Mesenchymal stem cell (in vitro differentiated cells and primary cell): ENCODE measurements at regions not wholly inside any gene's neighbourhood (a gene's known extent, or its start where the extent isn't known, plus 50 kb on each side); places are given as distances from the start of the nearest gene placed in this dataset.

Experiments used
- DNase-seq: peaks from one replicate; pipeline ENCODE4 v3.0.0-alpha.2; 2013
- H2AFZ ChIP-seq: one replicate; pipeline ENCODE4 v1.6.1; 2013; ENCODE audit warnings: low read depth, mild to moderate bottlenecking, control low read depth, inconsistent platforms, low read length, moderate library complexity
- H2AK5ac ChIP-seq: 2 replicates; pipeline ENCODE4 v1.6.1; 2013; ENCODE audit warnings: low read length, moderate library complexity, mild to moderate bottlenecking, inconsistent platforms; ENCODE audit not compliant: severe bottlenecking
- H2BK120ac ChIP-seq: one replicate; pipeline ENCODE4 v1.6.1; 2013; ENCODE audit warnings: low read depth, mild to moderate bottlenecking, inconsistent platforms, low read length, moderate library complexity
- H2BK12ac ChIP-seq, 2 experiments: one replicate each; pipeline ENCODE4 v1.6.1; 2013; ENCODE audit warnings: inconsistent platforms in 2 of 2, low read length in 2 of 2, mild to moderate bottlenecking in 2 of 2, moderate library complexity in 2 of 2, control low read depth in 1 of 2
- H2BK15ac ChIP-seq: one replicate; pipeline ENCODE4 v1.6.1; 2013; ENCODE audit warnings: mild to moderate bottlenecking, low read depth, inconsistent platforms; ENCODE audit not compliant: poor library complexity, severe bottlenecking
- H2BK5ac ChIP-seq: 2 replicates; pipeline ENCODE4 v1.6.1; 2013; ENCODE audit warnings: low read depth, mild to moderate bottlenecking, low read length, control low read depth, inconsistent platforms; ENCODE audit not compliant: poor library complexity, severe bottlenecking
- H3K14ac ChIP-seq, 2 experiments: one replicate each; pipeline ENCODE4 v1.6.1; 2013; ENCODE audit warnings: inconsistent platforms in 2 of 2, low read length in 2 of 2, control low read depth in 1 of 2, mild to moderate bottlenecking in 1 of 2, moderate library complexity in 1 of 2
- H3K18ac ChIP-seq, 2 experiments: one replicate each; pipeline ENCODE4 v1.6.1; 2013; ENCODE audit warnings: inconsistent platforms in 2 of 2, low read length in 2 of 2, control low read depth in 1 of 2, low read depth in 1 of 2, mild to moderate bottlenecking in 1 of 2
- H3K23ac ChIP-seq, 2 experiments: one replicate each; pipeline ENCODE4 v1.6.1; 2013; ENCODE audit warnings: inconsistent platforms in 2 of 2, low read length in 2 of 2, mild to moderate bottlenecking in 2 of 2, moderate library complexity in 2 of 2, control low read depth in 1 of 2
- H3K27ac ChIP-seq: 2 replicates; pipeline ENCODE4 v1.5.1; 2013; ENCODE audit warnings: mild to moderate bottlenecking, moderate library complexity, low read length, control low read depth, inconsistent platforms; ENCODE audit not compliant: poor library complexity, severe bottlenecking
- H3K27me3 ChIP-seq, 2 experiments: 2 replicates each; pipeline versions ENCODE4 v1.6.1 to v1.7.0; 2013; ENCODE audit warnings: low read length in 2 of 2, mild to moderate bottlenecking in 2 of 2, moderate library complexity in 2 of 2, control low read depth in 1 of 2, inconsistent platforms in 1 of 2; ENCODE audit not compliant: control insufficient read depth in 1 of 2, insufficient read depth in 1 of 2
- H3K36me3 ChIP-seq, 2 experiments: 2 replicates each; pipeline versions ENCODE4 v1.6.1 to v1.7.0; 2013; ENCODE audit warnings: low read length in 2 of 2, control low read depth in 1 of 2, inconsistent platforms in 1 of 2, low read depth in 1 of 2, mild to moderate bottlenecking in 1 of 2; ENCODE audit not compliant: insufficient read depth in 2 of 2, control insufficient read depth in 1 of 2
- H3K4ac ChIP-seq, 2 experiments: one replicate each; pipeline ENCODE4 v1.6.1; 2013; ENCODE audit warnings: inconsistent platforms in 2 of 2, low read length in 2 of 2, mild to moderate bottlenecking in 2 of 2, moderate library complexity in 2 of 2, control low read depth in 1 of 2, low read depth in 1 of 2
- H3K4me1 ChIP-seq: 2 replicates; pipeline ENCODE4 v1.6.1; 2013; ENCODE audit warnings: low read depth, low read length, control low read depth; ENCODE audit not compliant: control insufficient read depth, insufficient read depth
- H3K4me2 ChIP-seq: 2 replicates; pipeline ENCODE4 v1.6.1; 2013; ENCODE audit warnings: low read length, mild to moderate bottlenecking, inconsistent platforms; ENCODE audit not compliant: poor library complexity, severe bottlenecking
- H3K4me3 ChIP-seq, 2 experiments: 2 replicates each; pipeline versions ENCODE4 v1.5.1 to v1.7.0; 2013; ENCODE audit warnings: low read length in 2 of 2, mild to moderate bottlenecking in 2 of 2, control low read depth in 1 of 2, low read depth in 1 of 2; ENCODE audit not compliant: insufficient read depth in 1 of 2
- H3K79me1 ChIP-seq: replicated peaks from 2 replicates; pipeline ENCODE4 v1.6.1; 2013; ENCODE audit warnings: mild to moderate bottlenecking, control low read depth, low read length, inconsistent platforms; ENCODE audit not compliant: poor library complexity, severe bottlenecking
- H3K9ac ChIP-seq: 2 replicates; pipeline ENCODE4 v1.7.0; 2013; ENCODE audit warnings: mild to moderate bottlenecking, low read length, moderate library complexity
- H3K9me3 ChIP-seq: 2 replicates; pipeline ENCODE4 v1.7.0; 2013; ENCODE audit warnings: mild to moderate bottlenecking, low read length; ENCODE audit not compliant: control insufficient read depth
- H4K8ac ChIP-seq: one replicate; pipeline ENCODE4 v1.6.1; 2013; ENCODE audit warnings: inconsistent platforms, mild to moderate bottlenecking, low read length, moderate library complexity
- H4K91ac ChIP-seq: one replicate; pipeline ENCODE4 v1.6.1; 2013; ENCODE audit warnings: mild to moderate bottlenecking, low read length, inconsistent platforms
- WGBS: methylation state at CpG from one replicate; pipeline ENCODE4 v1.1.7; 2013; ENCODE audit warnings: mixed read lengths; 5-methylcytosine and 5-hydroxymethylcytosine counted together

DNA sequence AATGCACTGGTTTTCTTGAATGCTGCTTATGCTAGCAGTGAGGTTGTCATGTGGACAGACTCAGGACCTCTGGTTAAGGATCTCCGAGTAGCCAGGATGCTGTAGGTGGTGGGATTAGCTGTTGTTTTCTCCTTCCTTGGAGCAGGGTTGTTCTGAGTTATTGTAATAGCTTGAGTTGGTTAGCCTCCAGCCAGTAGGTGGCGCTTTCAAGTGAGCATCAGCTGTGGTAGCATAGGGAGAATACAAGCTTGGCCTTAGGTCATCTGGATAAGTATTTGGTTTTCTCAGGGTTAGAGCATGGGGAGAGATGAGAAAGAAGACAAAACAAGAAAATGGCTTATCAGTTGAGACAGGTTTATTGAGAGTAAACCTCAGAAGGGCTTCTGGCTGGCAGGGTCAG, 299.7 kb upstream of the FBXO33 start:
- H2AK5ac ChIP-seq, result no peak overlapping the region
- H3K4me3 ChIP-seq, result no peak overlapping the region
- H3K23ac ChIP-seq, result no peak overlapping the region
- no peak overlapping the region for H4K8ac ChIP-seq
- H2BK12ac ChIP-seq, result no peak overlapping the region
- H3K4me2 ChIP-seq, result no peak overlapping the region
- no peak overlapping the region for H2BK120ac ChIP-seq
- no peak overlapping the region for H3K14ac ChIP-seq
- no peak overlapping the region for H3K18ac ChIP-seq
- no peak overlapping the region for H4K91ac ChIP-seq
- no peaks in the 10 kb centered on the region for H3K27me3 ChIP-seq
- H2BK5ac ChIP-seq, result no peak overlapping the region
- no peaks in the 10 kb centered on the region for H3K4me1 ChIP-seq
- H3K79me1 ChIP-seq, result no peaks in the 10 kb centered on the region
- peaks cover 4% of the 10 kb centered on the region for H3K9me3 ChIP-seq
- WGBS, result 87% methylated on average over 2 of the region's 2 CpGs
- H3K27ac ChIP-seq, result no peak overlapping the region
- DNase-seq, result no peak
- no peak overlapping the region for H3K4ac ChIP-seq
- H3K9ac ChIP-seq, result no peak overlapping the region
- no peaks in the 10 kb centered on the region for H3K36me3 ChIP-seq
- H2AFZ ChIP-seq, result no peak overlapping the region
- H2BK15ac ChIP-seq, result no peak overlapping the region

DNA sequence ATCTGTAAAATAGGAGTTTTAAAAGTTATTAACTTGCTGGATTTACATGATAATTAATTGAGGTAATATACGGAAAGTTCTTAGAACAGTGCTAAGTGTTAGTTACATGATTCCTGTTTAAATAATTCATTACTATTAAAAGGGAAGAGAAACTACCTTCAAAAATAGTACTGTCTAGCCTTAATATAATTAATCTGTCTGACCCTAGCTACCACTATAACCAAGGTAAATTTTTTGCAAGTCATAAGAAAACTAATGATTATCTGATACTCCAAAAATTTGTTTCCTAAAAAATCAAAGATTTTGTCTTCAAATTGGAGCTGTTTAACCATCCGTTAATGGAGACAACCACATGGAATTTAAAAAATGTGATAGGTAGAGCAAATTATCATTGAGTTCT, 294.3 kb upstream of the FBXO33 start:
- no peak overlapping the region for H2BK120ac ChIP-seq
- no peak overlapping the region for H2BK15ac ChIP-seq
- no peak for DNase-seq
- no peaks in the 10 kb centered on the region for H3K9me3 ChIP-seq
- no CpG with 5 or more reads among the region's 2 CpGs for WGBS
- H3K4me2 ChIP-seq, result no peak overlapping the region
- no peak overlapping the region for H3K23ac ChIP-seq
- no peak overlapping the region for H4K91ac ChIP-seq
- H3K27me3 ChIP-seq, result no peaks in the 10 kb centered on the region
- no peaks in the 10 kb centered on the region for H3K79me1 ChIP-seq
- H2AK5ac ChIP-seq, result no peak overlapping the region
- H3K4me3 ChIP-seq, result no peak overlapping the region
- H3K27ac ChIP-seq, result no peak overlapping the region
- H3K36me3 ChIP-seq, result no peaks in the 10 kb centered on the region
- H3K14ac ChIP-seq, result no peak overlapping the region
- H2AFZ ChIP-seq, result no peak overlapping the region
- no peak overlapping the region for H4K8ac ChIP-seq
- H2BK12ac ChIP-seq, result no peak overlapping the region
- no peak overlapping the region for H2BK5ac ChIP-seq
- no peak overlapping the region for H3K9ac ChIP-seq
- no peak overlapping the region for H3K4ac ChIP-seq
- H3K18ac ChIP-seq, result no peak overlapping the region
- H3K4me1 ChIP-seq, result no peaks in the 10 kb centered on the region

DNA sequence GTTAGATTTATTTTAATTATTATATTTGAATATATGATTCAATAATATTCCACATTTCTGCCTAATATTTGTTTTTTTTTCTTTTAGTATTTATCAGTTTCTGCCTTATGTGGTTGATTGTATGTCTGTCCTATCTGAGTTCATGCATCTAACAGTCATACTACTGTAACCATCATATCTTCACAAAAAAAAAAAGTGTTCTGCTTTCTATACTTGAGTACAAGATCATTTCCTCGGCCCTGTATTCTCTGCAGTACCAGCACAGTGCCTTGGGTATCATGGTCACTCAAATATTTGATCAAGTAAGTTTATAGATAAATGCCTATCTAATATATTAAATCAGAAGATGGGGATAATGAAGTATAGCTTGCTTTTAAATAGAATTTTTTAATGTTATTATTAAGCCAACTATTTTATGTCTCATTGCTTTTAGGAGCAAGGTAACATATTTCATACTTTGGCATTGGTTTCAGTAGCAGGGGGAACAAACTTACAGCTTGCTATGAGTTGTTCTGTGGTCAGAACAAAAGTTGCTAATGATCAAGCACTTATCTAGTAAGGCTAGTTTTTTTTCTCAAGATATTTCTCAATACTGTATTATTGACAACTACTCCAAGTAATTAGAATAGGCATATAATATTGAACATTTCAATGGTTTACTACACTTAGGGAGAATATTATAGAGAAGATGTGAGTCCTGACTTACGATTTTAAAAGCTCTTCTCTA, 290.5 kb upstream of the FBXO33 start:
- Histone ChIP-seq H3K4me2 (no peak overlapping the region), H2BK12ac (no peak overlapping the region), H3K36me3 (no peaks in the 10 kb centered on the region), H4K8ac (no peak overlapping the region), H2BK15ac (no peak overlapping the region), H4K91ac (no peak overlapping the region), H3K14ac (no peak overlapping the region), H3K9ac (no peak overlapping the region), H3K23ac (no peak overlapping the region), H3K9me3 (no peaks in the 10 kb centered on the region), H3K79me1 (no peaks in the 10 kb centered on the region), H2AFZ (no peak overlapping the region), H3K18ac (no peak overlapping the region), H2BK5ac (no peak overlapping the region), H3K4me3 (no peak overlapping the region), H2AK5ac (no peak overlapping the region), H3K4ac (no peak overlapping the region), H2BK120ac (no peak overlapping the region), H3K27me3 (no peaks in the 10 kb centered on the region), H3K4me1 (no peaks in the 10 kb centered on the region), H3K27ac (no peak overlapping the region)
- DNase-seq, result no peak
- WGBS, result 85% methylated on average over 1 of the region's 2 CpGs

DNA sequence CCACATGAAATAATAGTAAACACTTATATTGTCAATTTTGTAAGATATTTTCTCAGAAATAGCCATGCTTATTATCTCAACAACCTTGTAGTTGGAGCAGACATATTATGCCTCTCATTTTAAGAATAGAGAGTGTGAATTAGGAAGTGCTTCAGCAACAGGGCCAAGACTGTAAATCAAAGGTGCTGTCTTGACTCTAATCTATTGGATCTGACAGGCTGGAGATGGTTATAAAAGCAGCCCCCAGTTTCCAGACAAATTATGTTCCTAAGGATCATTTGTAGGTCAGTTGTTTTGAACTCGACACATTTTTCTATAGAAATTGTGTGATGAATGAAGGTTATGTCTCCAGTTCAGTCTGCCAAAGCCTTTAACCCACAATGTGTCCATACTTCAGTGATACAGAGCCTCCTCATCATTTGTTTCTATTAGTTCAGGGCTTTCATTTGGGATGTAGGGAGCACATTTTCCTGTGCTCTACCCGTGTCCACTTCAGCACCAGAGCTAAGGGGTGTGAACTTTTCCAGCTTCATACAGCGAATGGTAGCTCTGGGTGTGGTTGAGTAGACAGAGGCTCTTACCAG, 284.8 kb upstream of the FBXO33 start:
- Histone ChIP-seq H3K36me3 (no peaks in the 10 kb centered on the region), H2AFZ (no peak overlapping the region), H3K14ac (no peak overlapping the region), H3K27ac (no peak overlapping the region), H3K4ac (no peak overlapping the region), H3K79me1 (no peaks in the 10 kb centered on the region), H3K27me3 (no peaks in the 10 kb centered on the region), H4K8ac (no peak overlapping the region), H3K4me3 (no peak overlapping the region), H2BK15ac (no peak overlapping the region), H3K9me3 (no peaks in the 10 kb centered on the region), H3K4me1 (no peaks in the 10 kb centered on the region), H3K23ac (no peak overlapping the region), H3K18ac (no peak overlapping the region), H3K4me2 (peak overlapping the region; percentile 7), H2AK5ac (no peak overlapping the region), H3K9ac (no peak overlapping the region), H2BK5ac (no peak overlapping the region), H4K91ac (no peak overlapping the region), H2BK120ac (no peak overlapping the region), H2BK12ac (no peak overlapping the region)
- 85% methylated on average over 2 of the region's 3 CpGs for WGBS
- DNase-seq, result no peak
